H1 (cell line): ENCODE measurements at regions not wholly inside any gene's neighbourhood (a gene's known extent, or its start where the extent isn't known, plus 50 kb on each side); places are given as distances from the start of the nearest gene placed in this dataset.
"Not testable (repeated sequence)": the region's sequence is repeated elsewhere in the genome, so short reads cannot be mapped to it uniquely, and the experiment has no call there.

Source experiments
- ATF3 ChIP-seq: IDR thresholded peaks from 2 replicates; pipeline ENCODE4 v1.6.1; 2011; ENCODE audit warnings: low read depth, mild to moderate bottlenecking, low read length; ENCODE audit not compliant: insufficient read depth
- BCL11A ChIP-seq, 2 experiments: IDR thresholded peaks; one replicate each; pipeline ENCODE4 v1.6.1; 2011; ENCODE audit warnings: low read depth in 2 of 2, low read length in 2 of 2, mild to moderate bottlenecking in 2 of 2
- BRCA1 ChIP-seq: IDR thresholded peaks from 2 replicates; pipeline ENCODE4 v1.6.1; 2012; ENCODE audit warnings: low read depth, low read length, improper control_type of control experiment
- CTCF ChIP-seq, 3 experiments: IDR thresholded peaks; 1 replicate in 2 of 3; 2 replicates in 1 of 3; pipeline versions ENCODE4 v1.5.1 to v1.6.1; 2011; ENCODE audit warnings: low read length in 3 of 3, mild to moderate bottlenecking in 3 of 3, inconsistent platforms in 2 of 3, low read depth in 1 of 3, moderate library complexity in 1 of 3; ENCODE audit not compliant: insufficient read depth in 1 of 3; ENCODE audit errors: control extremely low read depth in 1 of 3
- EZH2 ChIP-seq: fragments of 200-600 bp; sonication (generic); IDR thresholded peaks from 2 replicates; pipeline ENCODE4 v1.7.1; 2012; ENCODE audit warnings: low read depth, mild to moderate bottlenecking, moderate library complexity, low read length, inconsistent platforms; ENCODE audit not compliant: severe bottlenecking
- JUND ChIP-seq: IDR thresholded peaks from 2 replicates; pipeline ENCODE4 v1.6.1; 2011; ENCODE audit warnings: mild to moderate bottlenecking, improper control_type of control experiment, low read length
- MAFK ChIP-seq: IDR thresholded peaks from 2 replicates; pipeline ENCODE4 v1.6.1; 2012; ENCODE audit warnings: low read depth, mild to moderate bottlenecking, improper control_type of control experiment, low read length
- POLR2A ChIP-seq, 2 experiments: IDR thresholded peaks; 1 replicate in 1 of 2; 2 replicates in 1 of 2; pipeline ENCODE4 v1.6.1; 2011; ENCODE audit warnings: low read depth in 2 of 2, low read length in 2 of 2, mild to moderate bottlenecking in 2 of 2; ENCODE audit errors: control extremely low read depth in 1 of 2
- POLR2AphosphoS5 ChIP-seq: IDR thresholded peaks from 2 replicates; pipeline ENCODE4 v1.6.1; 2011; ENCODE audit warnings: low read depth, low read length
- RAD21 ChIP-seq, 2 experiments: IDR thresholded peaks in 1 of 2; conservative IDR thresholded peaks in 1 of 2; 2 replicates each; pipeline ENCODE4 v1.6.1; 2011; ENCODE audit warnings: low read depth in 2 of 2, low read length in 2 of 2, improper control_type of control experiment in 1 of 2, inconsistent platforms in 1 of 2, mild to moderate bottlenecking in 1 of 2, moderate library complexity in 1 of 2
- RFX5 ChIP-seq: IDR thresholded peaks from 2 replicates; pipeline ENCODE4 v1.6.1; 2011; ENCODE audit warnings: low read depth, low read length, improper control_type of control experiment, borderline replicate concordance
- RNF2 ChIP-seq: fragments of 200-900, 300-1000 bp; sonication (generic); IDR thresholded peaks from 2 replicates; pipeline ENCODE4 v1.7.1; 2016; ENCODE audit warnings: borderline replicate concordance, low read depth, mild to moderate bottlenecking, antibody characterized with exemption, low read length; ENCODE audit not compliant: poor library complexity, severe bottlenecking; ENCODE audit errors: missing control alignments
- SRF ChIP-seq: IDR thresholded peaks from 2 replicates; pipeline ENCODE4 v1.6.1; 2011; ENCODE audit warnings: mild to moderate bottlenecking, low read depth, low read length, moderate library complexity
- YY1 ChIP-seq: IDR thresholded peaks from 2 replicates; pipeline ENCODE4 v1.6.1; 2011; ENCODE audit warnings: low read depth, mild to moderate bottlenecking, low read length

- not testable (repeated sequence) for TF ChIP-seq YY1; POLR2AphosphoS5; POLR2A (IDR thresholded peaks at IDR 0.05; ENCODE audit: control extremely low read depth in 1 of 2, low read depth in 2 of 2, low read length in 2 of 2); MAFK; CTCF (IDR thresholded peaks at IDR 0.05; ENCODE audit: control extremely low read depth in 1 of 3, insufficient read depth in 1 of 3, low read depth in 1 of 3, low read length in 3 of 3); SRF; JUND; RFX5; BCL11A (IDR thresholded peaks at IDR 0.05; ENCODE audit: low read depth in 2 of 2, low read length in 2 of 2); ATF3; EZH2; BRCA1; RAD21 (IDR thresholded peaks at IDR 0.05 in 1 of 2, conservative IDR thresholded peaks at IDR 0.05 in 1 of 2; ENCODE audit: low read depth in 2 of 2, low read length in 2 of 2); RNF2
Measured at GRCh38 chr2:87458938-87459337, 288.9 kb upstream of the PLGLB2 start.
